PC-9 (cell line): ENCODE measurements at regions not wholly inside any gene's neighbourhood (a gene's known extent, or its start where the extent isn't known, plus 50 kb on each side); places are given as distances from the start of the nearest gene placed in this dataset.

ENCODE experiments used
- BruUV-seq: library from RNA; stranded (reverse); fragments of 400-500 nt; replicated peaks from 2 replicates; lab custom pipeline; 2021; lab: Mats Ljungman, UMichigan
- CTCF ChIA-PET: fragments of 300-600 bp; sonication (Branson Sonifier 250); formaldehyde crosslinking; loops from one replicate; lab custom pipeline; 2022; ENCODE audit warnings: antibody characterized with exemption; lab: Charles Lee
- POLR2A ChIA-PET: fragments of 300-600 bp; sonication (Branson Sonifier 250); formaldehyde crosslinking; loops from one replicate; lab custom pipeline; 2022; ENCODE audit warnings: antibody characterized with exemption; ENCODE audit not compliant: unreplicated experiment; lab: Charles Lee
- DNase-seq, 2 experiments: peaks; one replicate each; pipeline versions ENCODE4 v3.0.0 to v3.0.0-alpha.2; 2015 to 2022; ENCODE audit warnings: mixed read lengths in 1 of 2
- H2AFZ ChIP-seq: fragments of 200-600 bp; sonication (generic); 2 replicates; pipeline ENCODE4 v1.8.1; 2017; ENCODE audit warnings: antibody characterized with exemption
- H3F3A ChIP-seq: fragments of 200-600 bp; sonication (generic); 2 replicates; pipeline ENCODE4 v1.8.1; 2017; ENCODE audit warnings: antibody characterized with exemption, mild to moderate bottlenecking, low read depth; ENCODE audit not compliant: insufficient read depth
- H3K27ac ChIP-seq: fragments of 200-600 bp; sonication (generic); 2 replicates; pipeline ENCODE4 v1.6.1; 2016; ENCODE audit warnings: mixed run types
- H3K27me3 ChIP-seq: fragments of 200-600 bp; sonication (generic); 2 replicates; pipeline ENCODE4 v1.6.1; 2016; ENCODE audit warnings: low read depth, mixed run types; ENCODE audit not compliant: insufficient read depth
- H3K36me3 ChIP-seq: fragments of 200-600 bp; sonication (generic); 2 replicates; pipeline ENCODE4 v1.6.1; 2016; ENCODE audit warnings: low read depth, mixed run types
- H3K4me1 ChIP-seq: fragments of 200-600 bp; sonication (generic); replicated peaks from 2 replicates; pipeline ENCODE4 v1.6.1; 2016; ENCODE audit warnings: mixed run types; ENCODE audit not compliant: insufficient read depth
- H3K4me2 ChIP-seq: fragments of 200-600 bp; sonication (generic); 2 replicates; pipeline ENCODE4 v1.6.1; 2017; ENCODE audit warnings: mixed run types
- H3K4me3 ChIP-seq: fragments of 200-600 bp; sonication (generic); 2 replicates; pipeline ENCODE4 v1.6.1; 2016; ENCODE audit warnings: mixed run types
- H3K79me2 ChIP-seq: fragments of 200-600 bp; sonication (generic); 2 replicates; pipeline ENCODE4 v1.6.1; 2017; ENCODE audit warnings: low read depth, mixed run types
- H3K9me2 ChIP-seq: fragments of 200-600 bp; sonication (generic); 2 replicates; pipeline ENCODE4 v1.8.1; 2017; ENCODE audit warnings: mild to moderate bottlenecking; ENCODE audit not compliant: insufficient read depth
- H3K9me3 ChIP-seq: fragments of 200-600 bp; sonication (generic); 2 replicates; pipeline ENCODE4 v1.8.1; 2016; ENCODE audit warnings: low read depth; ENCODE audit not compliant: insufficient read depth
- H4K20me1 ChIP-seq: fragments of 200-600 bp; sonication (generic); 2 replicates; pipeline ENCODE4 v1.8.1; 2017; ENCODE audit not compliant: insufficient read depth
- EZH2 ChIP-seq: fragments of 200-600 bp; sonication (generic); IDR thresholded peaks from 2 replicates; pipeline ENCODE4 v1.8.0; 2017; ENCODE audit warnings: antibody characterized with exemption, low read depth
- intact Hi-C: fragments of 100-400 bp; cut with micrococcal nuclease; formaldehyde crosslinking; loops from one replicate; pipeline ENCODE4 v1.10.0; 2022; ENCODE audit not compliant: unreplicated experiment
- TF ChIP-seq, protein P1 (sequence below): fragments of 200-600 bp; sonication (generic); conservative IDR thresholded peaks from 2 replicates; pipeline ENCODE4 v1.6.1; 2017; ENCODE audit warnings: mixed run types, antibody characterized with exemption, mild to moderate bottlenecking, moderate library complexity

DNA sequence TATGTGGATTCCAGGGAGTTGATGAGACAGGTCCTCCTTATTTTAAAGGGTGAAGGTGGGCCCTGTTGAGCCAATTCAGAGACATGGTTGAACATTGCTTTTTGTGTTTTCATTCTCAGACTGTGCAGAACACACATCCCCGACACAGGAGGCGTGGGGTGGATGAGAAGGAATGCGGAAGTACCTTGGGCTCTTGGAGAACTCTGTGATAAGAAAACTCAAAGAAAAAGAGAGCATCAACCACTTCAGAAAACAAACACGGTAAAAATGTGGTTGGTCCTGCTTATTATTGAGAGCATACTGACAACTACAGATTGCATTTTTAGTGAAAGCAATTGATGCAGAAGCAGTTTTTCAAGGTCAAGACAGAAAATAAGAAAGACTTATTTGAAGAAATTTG lies 659.8 kb downstream of the IRX1 start:
- H3K36me3 ChIP-seq, result no peaks in the 10 kb centered on the region
- no peak overlapping the region for H3K27ac ChIP-seq
- no peaks in the 10 kb centered on the region for H3K4me1 ChIP-seq
- no peak overlapping the region for H2AFZ ChIP-seq
- peaks cover 11% of the 10 kb centered on the region; the same call in 1 of the 2 replicates for H3K27me3 ChIP-seq
- DNase-seq, result no peak
- BruUV-seq, result no TSS peak
- TF ChIP-seq, protein P1, sequence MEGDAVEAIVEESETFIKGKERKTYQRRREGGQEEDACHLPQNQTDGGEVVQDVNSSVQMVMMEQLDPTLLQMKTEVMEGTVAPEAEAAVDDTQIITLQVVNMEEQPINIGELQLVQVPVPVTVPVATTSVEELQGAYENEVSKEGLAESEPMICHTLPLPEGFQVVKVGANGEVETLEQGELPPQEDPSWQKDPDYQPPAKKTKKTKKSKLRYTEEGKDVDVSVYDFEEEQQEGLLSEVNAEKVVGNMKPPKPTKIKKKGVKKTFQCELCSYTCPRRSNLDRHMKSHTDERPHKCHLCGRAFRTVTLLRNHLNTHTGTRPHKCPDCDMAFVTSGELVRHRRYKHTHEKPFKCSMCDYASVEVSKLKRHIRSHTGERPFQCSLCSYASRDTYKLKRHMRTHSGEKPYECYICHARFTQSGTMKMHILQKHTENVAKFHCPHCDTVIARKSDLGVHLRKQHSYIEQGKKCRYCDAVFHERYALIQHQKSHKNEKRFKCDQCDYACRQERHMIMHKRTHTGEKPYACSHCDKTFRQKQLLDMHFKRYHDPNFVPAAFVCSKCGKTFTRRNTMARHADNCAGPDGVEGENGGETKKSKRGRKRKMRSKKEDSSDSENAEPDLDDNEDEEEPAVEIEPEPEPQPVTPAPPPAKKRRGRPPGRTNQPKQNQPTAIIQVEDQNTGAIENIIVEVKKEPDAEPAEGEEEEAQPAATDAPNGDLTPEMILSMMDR, result no peak
- no peak for TF ChIP-seq EZH2
- ChIA-PET CTCF (no interaction called here), POLR2A (no interaction called here)
- intact Hi-C loops, result no loop called here
- H3K79me2 ChIP-seq, result no peaks in the 10 kb centered on the region
- no peak overlapping the region for H3K4me3 ChIP-seq
- H3F3A ChIP-seq, result no peaks in the 10 kb centered on the region
- no peaks in the 10 kb centered on the region for H3K9me3 ChIP-seq
- no peak overlapping the region for H3K4me2 ChIP-seq
- no peaks in the 10 kb centered on the region for H3K9me2 ChIP-seq
- H4K20me1 ChIP-seq, result 0 out of 2 replicates have a peak, but pooled peaks cover 3% of the 10 kb centered on the region

DNA sequence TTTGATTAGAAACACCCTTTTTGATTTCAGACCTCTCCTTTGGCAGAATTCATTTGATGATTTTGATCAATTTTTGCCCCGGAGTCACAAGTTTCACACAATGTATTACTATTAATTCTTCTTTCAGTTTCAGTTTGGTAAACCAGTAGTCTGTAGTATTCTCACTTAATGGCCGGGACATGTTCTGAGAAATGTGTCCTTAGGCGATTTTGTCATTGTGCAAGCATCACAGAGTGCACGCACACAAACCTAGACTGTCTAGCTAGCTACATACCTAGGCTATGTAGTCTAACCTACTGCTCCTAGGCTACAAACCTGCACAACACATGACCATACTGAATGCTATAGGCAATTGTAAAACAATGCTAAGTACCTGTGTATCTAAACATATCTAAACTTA lies 662.5 kb downstream of the IRX1 start:
- H3K36me3 ChIP-seq, result no peaks in the 10 kb centered on the region
- intact Hi-C loops, result no loop called here
- H3K9me2 ChIP-seq, result no peaks in the 10 kb centered on the region
- H3K4me3 ChIP-seq, result no peak overlapping the region
- TF ChIP-seq, protein P1, result no peak
- no peak for TF ChIP-seq EZH2
- no peaks in the 10 kb centered on the region for H3F3A ChIP-seq
- H3K9me3 ChIP-seq, result no peaks in the 10 kb centered on the region
- H2AFZ ChIP-seq, result no peak overlapping the region
- no peak for DNase-seq
- H3K27ac ChIP-seq, result no peak overlapping the region
- H3K27me3 ChIP-seq, result peaks cover 14% of the 10 kb centered on the region; the same call in 1 of the 2 replicates
- no TSS peak for BruUV-seq
- 0 out of 2 replicates have a peak, but pooled peaks cover 3% of the 10 kb centered on the region for H4K20me1 ChIP-seq
- no peaks in the 10 kb centered on the region for H3K4me1 ChIP-seq
- ChIA-PET POLR2A (no interaction called here), CTCF (no interaction called here)
- no peak overlapping the region for H3K4me2 ChIP-seq
- H3K79me2 ChIP-seq, result no peaks in the 10 kb centered on the region

DNA sequence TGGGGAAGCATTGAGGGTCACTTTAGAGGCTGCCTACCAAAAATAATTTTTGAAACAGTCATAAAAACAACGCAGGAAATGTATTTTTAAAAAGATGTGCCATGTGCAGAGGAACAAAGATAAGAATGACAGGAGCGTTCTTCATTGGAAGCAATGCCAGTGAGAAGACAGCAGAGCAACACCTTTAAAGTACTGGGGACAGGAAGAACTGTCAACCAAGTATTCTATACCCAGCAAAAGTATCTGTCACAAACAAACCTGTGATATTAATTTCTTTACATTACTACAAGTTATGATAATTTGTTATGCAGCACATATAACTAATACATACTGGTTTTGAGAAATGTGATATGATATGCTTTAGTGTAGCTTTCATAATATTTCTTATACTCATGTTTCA lies 675.6 kb downstream of the IRX1 start:
- no peaks in the 10 kb centered on the region for H3K9me3 ChIP-seq
- no peak overlapping the region for H3K4me3 ChIP-seq
- TF ChIP-seq EZH2, result no peak
- TF ChIP-seq, protein P1, result no peak
- CTCF ChIA-PET, result no interaction called here
- H3K4me1 ChIP-seq, result no peaks in the 10 kb centered on the region
- peak in 1 of 2 experiments; percentile 25 for DNase-seq
- no peak overlapping the region for H2AFZ ChIP-seq
- no peak overlapping the region for H3K27ac ChIP-seq
- no peaks in the 10 kb centered on the region for H3K36me3 ChIP-seq
- BruUV-seq, result no TSS peak
- H3K4me2 ChIP-seq, result no peak overlapping the region
- no peaks in the 10 kb centered on the region for H4K20me1 ChIP-seq
- no peaks in the 10 kb centered on the region for H3F3A ChIP-seq
- POLR2A ChIA-PET, result no interaction called here
- H3K27me3 ChIP-seq, result peaks cover 36% of the 10 kb centered on the region
- intact Hi-C loops, result no loop called here
- H3K9me2 ChIP-seq, result no peaks in the 10 kb centered on the region
- H3K79me2 ChIP-seq, result no peaks in the 10 kb centered on the region
